ENCODE measurements at regions not wholly inside any gene's neighbourhood (a gene's known extent, or its start where the extent isn't known, plus 50 kb on each side); places are given as distances from the start of the nearest gene placed in this dataset.

DNA sequence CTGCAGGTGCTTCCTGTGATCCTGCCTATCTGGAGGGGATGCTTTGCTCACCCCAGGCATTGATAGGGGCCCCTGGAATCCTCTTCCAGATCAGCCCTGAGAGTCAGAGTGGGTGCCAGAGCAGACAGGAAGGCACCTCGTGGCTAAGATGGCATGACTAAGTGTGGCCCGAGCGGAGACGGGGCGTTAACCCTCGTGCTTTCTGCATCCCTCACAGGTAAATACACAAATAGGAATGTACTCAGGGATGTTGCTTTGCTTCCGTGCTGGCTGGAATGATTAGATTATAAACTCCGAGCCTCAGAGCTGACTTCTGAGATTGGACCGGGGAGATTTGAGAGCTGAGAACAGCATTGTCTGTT lies 312.7 kb upstream of the B3GAT1 start:
- TF ChIP-seq ZFP3 (CRISPR knock-in tag; IDR thresholded peaks at IDR 0.05) (no peak), PATZ1 (CRISPR knock-in tag; IDR thresholded peaks at IDR 0.05; ENCODE audit: borderline replicate concordance) (no peak), POU6F1 (CRISPR knock-in tag; IDR thresholded peaks at IDR 0.05; ENCODE audit: borderline replicate concordance, low read depth) (no peak), BACH2 (CRISPR knock-in tag; IDR thresholded peaks at IDR 0.05; ENCODE audit: borderline replicate concordance) (no peak), ZFP30 (CRISPR knock-in tag; IDR thresholded peaks at IDR 0.05) (no peak), OSR1 (CRISPR knock-in tag; IDR thresholded peaks at IDR 0.05) (no peak), ARNTL (CRISPR knock-in tag; IDR thresholded peaks at IDR 0.05; ENCODE audit: borderline replicate concordance, low read depth) (no peak), ISL1 (CRISPR knock-in tag; IDR thresholded peaks at IDR 0.05) (no peak), RARB (CRISPR knock-in tag; IDR thresholded peaks at IDR 0.05) (no peak)
- TF ChIP-seq, protein P1, sequence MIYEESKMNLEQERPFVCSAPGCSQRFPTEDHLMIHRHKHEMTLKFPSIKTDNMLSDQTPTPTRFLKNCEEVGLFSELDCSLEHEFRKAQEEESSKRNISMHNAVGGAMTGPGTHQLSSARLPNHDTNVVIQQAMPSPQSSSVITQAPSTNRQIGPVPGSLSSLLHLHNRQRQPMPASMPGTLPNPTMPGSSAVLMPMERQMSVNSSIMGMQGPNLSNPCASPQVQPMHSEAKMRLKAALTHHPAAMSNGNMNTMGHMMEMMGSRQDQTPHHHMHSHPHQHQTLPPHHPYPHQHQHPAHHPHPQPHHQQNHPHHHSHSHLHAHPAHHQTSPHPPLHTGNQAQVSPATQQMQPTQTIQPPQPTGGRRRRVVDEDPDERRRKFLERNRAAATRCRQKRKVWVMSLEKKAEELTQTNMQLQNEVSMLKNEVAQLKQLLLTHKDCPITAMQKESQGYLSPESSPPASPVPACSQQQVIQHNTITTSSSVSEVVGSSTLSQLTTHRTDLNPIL (CRISPR knock-in tag; IDR thresholded peaks at IDR 0.05; ENCODE audit: low read depth): no peak
- TF ChIP-seq, protein P2, sequence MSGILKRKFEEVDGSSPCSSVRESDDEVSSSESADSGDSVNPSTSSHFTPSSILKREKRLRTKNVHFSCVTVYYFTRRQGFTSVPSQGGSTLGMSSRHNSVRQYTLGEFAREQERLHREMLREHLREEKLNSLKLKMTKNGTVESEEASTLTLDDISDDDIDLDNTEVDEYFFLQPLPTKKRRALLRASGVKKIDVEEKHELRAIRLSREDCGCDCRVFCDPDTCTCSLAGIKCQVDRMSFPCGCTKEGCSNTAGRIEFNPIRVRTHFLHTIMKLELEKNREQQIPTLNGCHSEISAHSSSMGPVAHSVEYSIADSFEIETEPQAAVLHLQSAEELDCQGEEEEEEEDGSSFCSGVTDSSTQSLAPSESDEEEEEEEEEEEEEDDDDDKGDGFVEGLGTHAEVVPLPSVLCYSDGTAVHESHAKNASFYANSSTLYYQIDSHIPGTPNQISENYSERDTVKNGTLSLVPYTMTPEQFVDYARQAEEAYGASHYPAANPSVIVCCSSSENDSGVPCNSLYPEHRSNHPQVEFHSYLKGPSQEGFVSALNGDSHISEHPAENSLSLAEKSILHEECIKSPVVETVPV (CRISPR knock-in tag; IDR thresholded peaks at IDR 0.05): no peak
